SU-DHL-6 (cell line): ENCODE measurements at regions not wholly inside any gene's neighbourhood (a gene's known extent, or its start where the extent isn't known, plus 50 kb on each side); places are given as distances from the start of the nearest gene placed in this dataset.

Source experiments
- H2AFZ ChIP-seq: fragments of 200-600 bp; sonication (generic); 2 replicates; pipeline ENCODE4 v1.6.1; 2014; ENCODE audit warnings: low read depth, mild to moderate bottlenecking, moderate library complexity, mixed read lengths, antibody characterized with exemption, low read length; ENCODE audit not compliant: severe bottlenecking
- H3F3A ChIP-seq: fragments of 200-600 bp; shearing (Covaris generic); 2 replicates; pipeline ENCODE4 v1.6.0; 2016; ENCODE audit warnings: antibody characterized with exemption, mild to moderate bottlenecking; ENCODE audit not compliant: insufficient read depth
- H3K27ac ChIP-seq: fragments of 200-600 bp; sonication (generic); 2 replicates; pipeline ENCODE4 v1.5.1; 2016; ENCODE audit warnings: low read depth, mild to moderate bottlenecking, low read length, moderate library complexity, mixed read lengths
- H3K27me3 ChIP-seq: fragments of 200-600 bp; sonication (generic), shearing (Covaris generic); 2 replicates; pipeline ENCODE4 v1.6.0; 2014; ENCODE audit warnings: mild to moderate bottlenecking, low read length
- H3K36me3 ChIP-seq: fragments of 200-600 bp; sonication (generic); 2 replicates; pipeline ENCODE4 v1.6.1; 2014; ENCODE audit warnings: mild to moderate bottlenecking, low read length, mixed read lengths
- H3K4me2 ChIP-seq: fragments of 300-600, 200-600 bp; shearing (Covaris generic), sonication (generic); 2 replicates; pipeline ENCODE4 v1.6.0; 2014; ENCODE audit warnings: low read length, low read depth, mild to moderate bottlenecking; ENCODE audit not compliant: poor library complexity, severe bottlenecking
- H3K4me3 ChIP-seq: fragments of 200-600 bp; sonication (generic); 2 replicates; pipeline ENCODE4 v1.5.1; 2014; ENCODE audit warnings: antibody characterized with exemption, low read length, mild to moderate bottlenecking, mixed read lengths; ENCODE audit not compliant: insufficient read depth, poor library complexity, severe bottlenecking
- H3K79me2 ChIP-seq: fragments of 200-600 bp; sonication (generic); 2 replicates; pipeline ENCODE4 v1.6.1; 2014; ENCODE audit warnings: mild to moderate bottlenecking, low read length, moderate library complexity; ENCODE audit not compliant: insufficient read depth
- H3K9ac ChIP-seq: fragments of 200-600 bp; sonication (generic); 2 replicates; pipeline ENCODE4 v1.7.0; 2014; ENCODE audit warnings: mild to moderate bottlenecking, low read length
- H3K9me2 ChIP-seq: fragments of 200-600 bp; sonication (generic); replicated peaks from 2 replicates; pipeline ENCODE4 v1.6.1; 2014; ENCODE audit warnings: low read length; ENCODE audit not compliant: insufficient read depth
- H3K9me3 ChIP-seq: fragments of 200-600 bp; sonication (generic); 2 replicates; pipeline ENCODE4 v1.6.1; 2014; ENCODE audit warnings: low read length, mixed read lengths; ENCODE audit not compliant: insufficient read depth
- H4K20me1 ChIP-seq: fragments of 200-600 bp; sonication (generic); 2 replicates; pipeline ENCODE4 v1.6.1; 2014; ENCODE audit warnings: low read depth, mild to moderate bottlenecking, antibody characterized with exemption, low read length, moderate library complexity, mixed read lengths
- EZH2phosphoT487 ChIP-seq: fragments of 200-600 bp; sonication (generic), shearing (Covaris generic); conservative IDR thresholded peaks from 2 replicates; pipeline ENCODE4 v1.6.1; 2018; ENCODE audit warnings: mild to moderate bottlenecking, antibody characterized with exemption, low read length, moderate library complexity, mixed read lengths
- TF ChIP-seq, protein P1 (sequence below): fragments of 200-600 bp; sonication (generic); IDR thresholded peaks from one replicate; pipeline ENCODE4 v1.5.1; 2017; ENCODE audit warnings: antibody characterized with exemption, mild to moderate bottlenecking, low read length, moderate library complexity; ENCODE audit not compliant: insufficient read depth, poor library complexity, severe bottlenecking

DNA sequence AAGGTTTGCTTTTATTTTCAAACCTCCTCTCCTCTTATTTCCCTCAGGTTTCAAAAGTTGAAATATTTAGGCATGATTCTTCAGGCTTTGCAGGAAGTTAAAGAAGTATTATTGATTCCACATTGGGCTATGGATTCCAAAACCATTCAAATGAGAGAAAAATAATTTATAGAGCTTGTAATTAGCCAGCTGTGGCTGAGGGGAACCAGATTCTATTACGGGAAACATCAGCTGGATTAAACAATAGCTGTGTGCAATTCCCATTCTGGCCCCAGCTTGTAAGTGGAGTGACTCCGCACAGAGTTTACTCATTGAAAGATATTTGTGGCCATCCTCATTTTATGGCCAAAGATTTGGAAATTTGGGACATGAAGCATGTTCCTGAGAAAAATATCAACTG lies 77.0 kb upstream of the PHYHIPL start:
- H3K79me2 ChIP-seq: no peaks in the 10 kb centered on the region
- TF ChIP-seq EZH2phosphoT487: no peak
- TF ChIP-seq, protein P1, sequence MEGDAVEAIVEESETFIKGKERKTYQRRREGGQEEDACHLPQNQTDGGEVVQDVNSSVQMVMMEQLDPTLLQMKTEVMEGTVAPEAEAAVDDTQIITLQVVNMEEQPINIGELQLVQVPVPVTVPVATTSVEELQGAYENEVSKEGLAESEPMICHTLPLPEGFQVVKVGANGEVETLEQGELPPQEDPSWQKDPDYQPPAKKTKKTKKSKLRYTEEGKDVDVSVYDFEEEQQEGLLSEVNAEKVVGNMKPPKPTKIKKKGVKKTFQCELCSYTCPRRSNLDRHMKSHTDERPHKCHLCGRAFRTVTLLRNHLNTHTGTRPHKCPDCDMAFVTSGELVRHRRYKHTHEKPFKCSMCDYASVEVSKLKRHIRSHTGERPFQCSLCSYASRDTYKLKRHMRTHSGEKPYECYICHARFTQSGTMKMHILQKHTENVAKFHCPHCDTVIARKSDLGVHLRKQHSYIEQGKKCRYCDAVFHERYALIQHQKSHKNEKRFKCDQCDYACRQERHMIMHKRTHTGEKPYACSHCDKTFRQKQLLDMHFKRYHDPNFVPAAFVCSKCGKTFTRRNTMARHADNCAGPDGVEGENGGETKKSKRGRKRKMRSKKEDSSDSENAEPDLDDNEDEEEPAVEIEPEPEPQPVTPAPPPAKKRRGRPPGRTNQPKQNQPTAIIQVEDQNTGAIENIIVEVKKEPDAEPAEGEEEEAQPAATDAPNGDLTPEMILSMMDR: no peak
- no peaks in the 10 kb centered on the region for H3F3A ChIP-seq
- H3K9me2 ChIP-seq: no peaks in the 10 kb centered on the region
- H3K4me2 ChIP-seq: no peak overlapping the region
- peak overlapping the region; percentile 59 for H2AFZ ChIP-seq
- H3K27me3 ChIP-seq: no peaks in the 10 kb centered on the region; the same call in 1 of the 2 replicates
- no peak overlapping the region for H3K4me3 ChIP-seq
- no peaks in the 10 kb centered on the region for H3K36me3 ChIP-seq
- no peaks in the 10 kb centered on the region for H4K20me1 ChIP-seq
- no peak overlapping the region for H3K27ac ChIP-seq
- no peak overlapping the region for H3K9ac ChIP-seq
- no peaks in the 10 kb centered on the region for H3K9me3 ChIP-seq

DNA sequence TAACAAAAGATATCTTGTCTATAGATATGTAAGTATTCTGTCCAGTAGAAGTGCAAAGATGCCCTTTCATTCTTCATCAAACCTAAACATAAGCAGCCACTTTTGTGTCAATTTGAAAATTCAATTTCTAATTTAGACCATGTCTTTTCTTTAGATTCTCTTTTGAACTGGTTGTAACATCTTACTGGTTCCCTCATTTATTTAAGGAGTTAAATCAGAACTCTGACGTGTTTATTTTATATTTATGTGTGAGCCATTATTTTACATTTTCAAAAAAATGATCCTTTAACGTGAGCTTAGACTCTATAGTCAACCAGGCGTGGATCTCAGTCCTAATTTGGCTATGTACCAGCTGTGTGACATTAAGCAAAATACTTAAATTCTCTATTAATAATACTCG lies 74.0 kb upstream of the PHYHIPL start:
- Histone ChIP-seq H3K9me3 (no peaks in the 10 kb centered on the region), H2AFZ (no peak overlapping the region), H3K9me2 (no peaks in the 10 kb centered on the region), H3K4me3 (no peak overlapping the region), H4K20me1 (no peaks in the 10 kb centered on the region), H3K79me2 (no peaks in the 10 kb centered on the region), H3K27me3 (no peaks in the 10 kb centered on the region; the same call in 1 of the 2 replicates), H3K27ac (no peak overlapping the region), H3F3A (no peaks in the 10 kb centered on the region), H3K9ac (no peak overlapping the region), H3K4me2 (no peak overlapping the region), H3K36me3 (no peaks in the 10 kb centered on the region)
- TF ChIP-seq EZH2phosphoT487: no peak
- TF ChIP-seq, protein P1: no peak

- TF ChIP-seq, protein P1: no peak
- TF ChIP-seq EZH2phosphoT487: no peak
- Histone ChIP-seq H3K27me3 (no peaks in the 10 kb centered on the region; the same call in 1 of the 2 replicates), H3K4me3 (no peak overlapping the region), H3K9ac (no peak overlapping the region), H3K27ac (no peak overlapping the region), H3K79me2 (no peaks in the 10 kb centered on the region), H3K9me2 (no peaks in the 10 kb centered on the region), H3K36me3 (no peaks in the 10 kb centered on the region), H4K20me1 (no peaks in the 10 kb centered on the region), H3K9me3 (no peaks in the 10 kb centered on the region), H3F3A (no peaks in the 10 kb centered on the region), H3K4me2 (no peak overlapping the region), H2AFZ (no peak overlapping the region)
Observed at GRCh38 chr10:59104186-59104585, 72.3 kb upstream of the PHYHIPL start.

DNA sequence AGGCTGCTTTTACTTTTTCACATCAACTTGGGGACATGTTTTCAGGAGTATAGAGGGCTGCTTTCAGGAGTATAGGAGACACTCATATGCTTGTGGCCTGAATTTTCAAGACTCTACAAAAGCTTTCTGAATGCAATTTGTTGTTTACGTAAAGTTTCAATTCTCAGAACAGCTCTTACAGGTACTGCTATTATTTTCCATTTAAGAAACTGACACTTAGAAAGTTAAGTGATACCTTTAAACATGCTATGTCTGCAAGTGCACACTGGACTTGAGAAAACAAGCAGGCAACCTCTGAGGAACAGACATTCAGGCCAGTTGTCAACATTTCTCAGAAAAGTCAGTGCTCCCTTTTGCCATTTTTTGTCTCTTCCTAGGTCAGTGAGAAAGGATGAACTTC lies 70.0 kb upstream of the PHYHIPL start:
- Histone ChIP-seq H3K4me2 (no peak overlapping the region), H3K9me3 (0 out of 2 replicates have a peak, but pooled peaks cover 3% of the 10 kb centered on the region), H3K27ac (no peak overlapping the region), H3K9me2 (no peaks in the 10 kb centered on the region), H3K9ac (no peak overlapping the region), H3K36me3 (no peaks in the 10 kb centered on the region), H3F3A (no peaks in the 10 kb centered on the region), H2AFZ (no peak overlapping the region), H3K27me3 (no peaks in the 10 kb centered on the region), H3K79me2 (no peaks in the 10 kb centered on the region), H4K20me1 (no peaks in the 10 kb centered on the region), H3K4me3 (no peak overlapping the region)
- TF ChIP-seq, protein P1: no peak
- no peak for TF ChIP-seq EZH2phosphoT487
